ENCODE measurements at regions not wholly inside any gene's neighbourhood (a gene's known extent, or its start where the extent isn't known, plus 50 kb on each side); places are given as distances from the start of the nearest gene placed in this dataset.

- in situ Hi-C loops (cut with HindIII; ENCODE audit: low pct_unique_long_range_greater_than_20kb, low sequenced_read_pairs) = no loop called here
- no peak for DNase-seq (ENCODE audit: low read depth)
Observed at GRCh38 chr1:240005997-240006650, 85.6 kb upstream of the FMN2 start.

DNA sequence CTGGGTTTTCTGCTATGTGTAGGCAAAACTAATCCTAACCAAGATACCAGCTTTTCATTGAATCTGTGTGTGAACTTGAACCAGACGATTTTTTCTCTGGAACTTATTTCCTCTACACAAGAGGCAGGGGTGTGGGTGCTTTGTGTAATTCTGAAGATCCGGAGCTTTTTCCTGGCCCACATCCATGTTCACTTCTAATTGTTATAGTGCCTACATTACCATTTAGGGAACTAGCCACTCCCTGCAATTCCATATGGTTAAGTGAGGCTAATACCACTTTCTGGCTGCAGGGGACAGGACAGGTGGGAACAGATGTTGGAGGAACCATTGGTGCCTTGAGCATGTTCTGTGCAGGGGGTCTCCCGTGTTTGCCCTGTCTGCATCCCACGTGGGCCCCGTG lies 83.4 kb upstream of the FMN2 start:
- DNase-seq (ENCODE audit: low read depth) = no peak
- in situ Hi-C loops (cut with HindIII; ENCODE audit: low pct_unique_long_range_greater_than_20kb, low sequenced_read_pairs) = no loop called here

DNA sequence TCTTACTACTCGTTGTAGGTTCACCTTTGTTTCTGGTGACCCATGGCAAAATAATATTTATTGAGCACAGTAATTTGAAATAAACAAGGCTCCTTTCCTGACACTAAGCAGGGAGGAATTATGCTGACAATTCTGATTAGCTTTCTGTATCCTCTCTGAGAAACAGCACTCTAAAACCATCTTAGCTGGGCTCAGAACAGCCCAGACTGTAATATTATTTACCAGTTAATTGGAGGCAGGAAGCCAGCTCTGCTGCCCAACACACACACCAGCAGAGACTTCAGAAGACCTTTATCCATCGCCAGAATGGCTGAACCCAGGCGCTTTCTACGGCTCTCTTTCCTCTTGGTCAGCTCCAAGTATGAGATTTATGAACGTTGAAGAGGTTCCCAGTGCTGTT lies 77.6 kb upstream of the FMN2 start:
- in situ Hi-C loops (cut with HindIII; ENCODE audit: low pct_unique_long_range_greater_than_20kb, low sequenced_read_pairs) = no loop called here
- no peak for DNase-seq (ENCODE audit: low read depth)

DNA sequence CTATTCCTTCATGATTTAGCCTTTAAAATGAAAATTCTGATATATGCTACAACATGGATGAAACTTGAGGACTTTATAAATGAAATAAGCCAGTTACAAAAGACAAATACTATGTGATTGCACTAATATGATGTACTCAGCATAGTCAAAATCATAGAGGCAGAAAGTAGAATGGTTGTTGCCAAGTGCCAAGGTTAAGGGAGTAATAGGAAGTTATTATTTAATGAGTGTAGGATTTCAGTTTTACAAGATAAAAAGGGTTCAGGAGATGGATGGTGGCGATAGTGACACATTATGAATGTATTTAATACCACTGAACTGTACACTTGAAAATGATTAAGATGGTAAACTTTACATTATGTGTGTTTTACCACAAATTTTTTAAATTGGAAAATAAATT lies 73.1 kb upstream of the FMN2 start:
- in situ Hi-C loops (cut with HindIII; ENCODE audit: low pct_unique_long_range_greater_than_20kb, low sequenced_read_pairs) = no loop called here
- DNase-seq (ENCODE audit: low read depth) = no peak

DNA sequence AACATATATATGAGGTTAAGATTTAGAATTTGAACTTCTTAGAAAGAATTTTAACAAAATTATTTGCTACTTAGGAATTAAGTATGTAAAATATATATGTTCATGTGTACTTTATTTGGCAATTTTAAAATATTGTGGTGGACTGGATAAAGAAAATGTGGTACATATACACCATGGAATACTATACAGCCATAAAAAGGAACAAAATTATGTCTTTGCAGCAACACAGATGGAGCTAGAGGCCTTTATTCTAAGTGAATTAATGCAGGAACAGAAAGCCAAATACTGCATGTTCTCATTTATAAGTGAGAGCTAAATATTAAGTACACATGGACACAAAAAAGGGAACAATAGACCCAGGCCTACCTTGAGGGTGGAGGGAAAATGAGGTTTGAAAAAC lies 72.2 kb upstream of the FMN2 start:
- in situ Hi-C loops (cut with HindIII; ENCODE audit: low pct_unique_long_range_greater_than_20kb, low sequenced_read_pairs) = no loop called here

DNA sequence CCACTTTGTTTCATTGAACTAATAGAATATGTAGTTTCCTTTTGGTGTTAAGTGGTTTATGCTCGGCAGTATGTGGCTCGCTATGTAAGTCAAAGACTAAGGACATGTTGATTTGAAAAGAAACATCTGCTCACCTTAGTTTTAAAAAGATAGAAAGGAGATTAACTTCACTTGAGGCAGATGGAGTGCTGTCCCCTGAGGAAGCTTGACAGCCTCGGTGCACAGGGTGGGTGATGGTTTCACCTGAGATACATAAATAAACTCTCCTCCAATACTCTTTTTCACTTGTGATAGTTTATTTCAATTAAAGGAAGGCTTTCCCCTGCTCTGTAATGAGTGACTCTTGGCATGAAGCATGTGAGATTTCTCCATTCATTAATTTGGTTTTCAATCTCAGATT lies 70.8 kb upstream of the FMN2 start:
- DNase-seq (ENCODE audit: low read depth) = no peak
- in situ Hi-C loops (cut with HindIII; ENCODE audit: low pct_unique_long_range_greater_than_20kb, low sequenced_read_pairs) = no loop called here

More for the DNA sequence above, 72.2 kb upstream of the FMN2 start:
- no peak for DNase-seq (ENCODE audit: low read depth)

- in situ Hi-C loops (cut with HindIII; ENCODE audit: low pct_unique_long_range_greater_than_20kb, low sequenced_read_pairs) = no loop called here
- DNase-seq (ENCODE audit: low read depth) = no peak
Observed at GRCh38 chr1:240021709-240022108, 70.0 kb upstream of the FMN2 start.

GRCh38 chr1:240027059-240027462 lies 64.6 kb upstream of the FMN2 start:
- in situ Hi-C loops (cut with HindIII; ENCODE audit: low pct_unique_long_range_greater_than_20kb, low sequenced_read_pairs) = no loop called here
- peak; percentile 45 for DNase-seq (ENCODE audit: low read depth)

- in situ Hi-C loops (cut with HindIII; ENCODE audit: low pct_unique_long_range_greater_than_20kb, low sequenced_read_pairs) = no loop called here
- no peak for DNase-seq (ENCODE audit: low read depth)
Observed at GRCh38 chr1:240029418-240029817, 62.3 kb upstream of the FMN2 start.

DNA sequence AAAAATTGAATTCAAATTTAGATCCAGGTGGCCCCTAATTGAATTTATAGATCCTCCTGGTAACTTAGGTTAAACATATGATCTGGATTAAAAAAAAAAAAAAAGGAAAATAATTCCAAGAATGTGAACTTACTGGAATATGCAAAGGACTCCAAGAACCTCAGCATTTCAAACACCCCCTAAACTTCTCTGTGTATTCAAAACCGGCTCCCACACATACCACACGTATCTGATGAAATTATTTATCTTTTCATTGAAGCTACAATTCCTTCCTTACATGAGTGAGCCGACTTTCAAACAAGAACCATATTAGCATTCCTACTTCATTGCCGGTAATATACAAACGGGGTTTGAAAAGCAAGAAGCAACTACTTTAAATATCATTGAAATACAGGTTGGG lies 61.4 kb upstream of the FMN2 start:
- DNase-seq (ENCODE audit: low read depth) = peak; percentile 30
- in situ Hi-C loops (cut with HindIII; ENCODE audit: low pct_unique_long_range_greater_than_20kb, low sequenced_read_pairs) = no loop called here

GRCh38 chr1:240031009-240031408 lies 60.7 kb upstream of the FMN2 start:
- DNase-seq (ENCODE audit: low read depth) = peak; percentile 86
- in situ Hi-C loops (cut with HindIII; ENCODE audit: low pct_unique_long_range_greater_than_20kb, low sequenced_read_pairs) = no loop called here

GRCh38 chr1:240031414-240031813 lies 60.3 kb upstream of the FMN2 start:
- in situ Hi-C loops (cut with HindIII; ENCODE audit: low pct_unique_long_range_greater_than_20kb, low sequenced_read_pairs) = no loop called here
- DNase-seq (ENCODE audit: low read depth) = no peak

DNA sequence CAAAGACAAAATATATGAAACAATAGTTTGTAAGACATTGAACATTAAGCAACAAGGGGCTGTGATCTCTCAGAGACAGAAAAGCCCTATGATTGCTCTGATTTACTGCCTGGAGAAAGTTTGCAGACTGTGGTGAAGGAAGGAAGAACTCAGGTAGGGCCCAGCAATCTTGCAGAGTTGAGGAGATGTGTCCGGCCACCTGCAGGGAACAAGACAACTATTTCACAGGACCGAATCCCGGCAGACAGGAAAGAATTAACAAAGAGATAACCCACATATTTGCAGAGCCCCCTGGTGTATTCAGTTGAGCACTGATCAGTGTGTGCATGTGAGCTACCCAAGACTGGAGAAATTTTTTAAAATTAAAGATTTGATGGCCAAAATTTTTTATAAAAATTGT lies 58.3 kb upstream of the FMN2 start:
- no peak for DNase-seq (ENCODE audit: low read depth)
- in situ Hi-C loops (cut with HindIII; ENCODE audit: low pct_unique_long_range_greater_than_20kb, low sequenced_read_pairs) = no loop called here

GRCh38 chr1:240036526-240036925 lies 55.2 kb upstream of the FMN2 start:
- in situ Hi-C loops (cut with HindIII; ENCODE audit: low pct_unique_long_range_greater_than_20kb, low sequenced_read_pairs) = no loop called here
- no peak for DNase-seq (ENCODE audit: low read depth)

All from Caki2 (cell line).